Heart right ventricle (tissue), 16 donors: ENCODE measurements at regions not wholly inside any gene's neighbourhood (a gene's known extent, or its start where the extent isn't known, plus 50 kb on each side); places are given as distances from the start of the nearest gene placed in this dataset.

Experiments used
- ATAC-seq, 8 donors: fragments of 200-7000 bp; cut with Tn5 transposase; one replicate each; pipeline ENCODE4 v1.9.1; 2020; ENCODE audit warnings: mild to moderate bottlenecking in 8 of 8, moderate library complexity in 8 of 8, moderate number of reproducible peaks in 1 of 8
- DNase-seq, 2 donors: peaks; one replicate each; pipeline ENCODE4 v3.0.0-alpha.2; 2020
- H3K27ac ChIP-seq, 10 donors: fragments of 200-600 bp; sonication (generic) in 2 of 10; one replicate each; pipeline versions ENCODE4 v1.5.0 to v1.8.0; 2020 to 2022; ENCODE audit warnings: mild to moderate bottlenecking in 3 of 10
- H3K27me3 ChIP-seq, 7 donors: fragments of 200-600 bp; one replicate each; pipeline ENCODE4 v1.8.0; 2021 to 2022; ENCODE audit warnings: mild to moderate bottlenecking in 2 of 7
- H3K36me3 ChIP-seq, 9 donors: fragments of 200-600 bp; sonication (generic) in 1 of 9; one replicate each; pipeline versions ENCODE4 v1.5.0 to v1.8.0; 2020 to 2022; ENCODE audit warnings: mild to moderate bottlenecking in 2 of 9
- H3K4me1 ChIP-seq, 9 donors: fragments of 200-600 bp; sonication (generic) in 1 of 9; one replicate each; pipeline versions ENCODE4 v1.5.0 to v1.8.0; 2020 to 2022; ENCODE audit warnings: mild to moderate bottlenecking in 4 of 9
- H3K4me3 ChIP-seq, 10 donors: fragments of 200-600 bp; sonication (generic) in 2 of 10; one replicate each; pipeline versions ENCODE4 v1.5.0 to v1.8.0; 2020 to 2022; ENCODE audit warnings: mild to moderate bottlenecking in 7 of 10, moderate library complexity in 2 of 10
- H3K9me3 ChIP-seq, 11 donors: fragments of 200-600 bp in 10 of 11; sonication (generic) in 2 of 11; one replicate each; pipeline versions ENCODE4 v1.5.0 to v1.8.0; 2013 to 2022; ENCODE audit warnings: mild to moderate bottlenecking in 2 of 11, control low read depth in 1 of 11, moderate library complexity in 1 of 11
- CTCF ChIP-seq, 9 donors: fragments of 200-600 bp; sonication (generic) in 2 of 9; IDR thresholded peaks; one replicate each; pipeline versions ENCODE4 v1.5.0 to v1.8.0; 2021 to 2022; ENCODE audit warnings: antibody characterized with exemption in 9 of 9, mild to moderate bottlenecking in 5 of 9, moderate library complexity in 1 of 9
- WGBS, 2 donors: extraction: QIAGEN DNeasy Blood & Tissue Kit; methylation state at CpG; one replicate each; pipeline ENCODE4 v1.1.7; 2013; ENCODE audit warnings: inconsistent platforms in 1 of 2; 5-methylcytosine and 5-hydroxymethylcytosine counted together
- intact Hi-C, 10 donors: fragments of 100-400 bp; cut with DNase I; formaldehyde crosslinking; loops; one replicate each; pipeline versions ENCODE4 v1.11.1 to v1.14.2; 2022
- donor health status: Arrhythmogenic right ventricular cardiomyopathy.
- donor health status: ischemic (EF 13 %, LVEDD 7.1; RV severe dilation, severe dysfunction).
- donor health status: healthy with polysubstance abuse.
- donor health status: DM: no; HTN: yes; CAD: no.
- donor health status: DM: no; HTN: no; CAD: no.
- donor health status: ischemic (EF 25% LVEDD 6.9; RV normal size, moderate dysfunction).
- donor health status: ischemic (EF 25% LVEDD 5.7; RV mildly dilated, moderate dysfunction).
- donor health status: healthy.
- donor health status: DM: yes; HTN: yes; CAD: no.
- donor health status: Ischemic cardiomyopathy.
- donor health status: ischemic (EF 35%, LVEDD 5.7; RV mildly dilated, moderate dysfunction).
- donor health status: nonischemic (EF 11% LVEDD 7.7; RV severe dilation, severe dysfunction).
- donor health status: DM: yes; HTN: yes; CAD: no.
- donor health status: PGD.
- donor health status: ischemic (EF 29% LVEDD 5.4; RV normal size, mild dysfunction).
- donor health status: nonischemic (EF 23%, LVEDD 6.1; RV moderate dilation, normal function).

- H3K27me3 ChIP-seq, result no peaks in the 10 kb centered on the region
- H3K4me3 ChIP-seq, result no peak overlapping the region
- 76 to 83% methylated on average over 1 of the region's 1 CpG for WGBS, 2 donors
- DNase-seq (no peak), ATAC-seq (no peak)
- intact Hi-C loops, result no loop called here
- no peaks in the 10 kb centered on the region for H3K4me1 ChIP-seq
- no peaks in the 10 kb centered on the region for H3K36me3 ChIP-seq
- H3K27ac ChIP-seq, result no peak overlapping the region
- H3K9me3 ChIP-seq, result peaks cover 0 to 16% (median 10%) of the 10 kb centered on the region in 11 donors
- TF ChIP-seq CTCF (IDR thresholded peaks at IDR 0.05), result no peak
Observed at GRCh38 chr13:80742033-80742432, 401.1 kb upstream of the SPRY2 start.

- peaks cover 0 to 6% (median 0%) of the 10 kb centered on the region in 9 donors for H3K4me1 ChIP-seq
- peaks cover 0 to 15% (median 10%) of the 10 kb centered on the region in 11 donors for H3K9me3 ChIP-seq
- 75 to 76% methylated on average over 2 of the region's 2 CpGs for WGBS, 2 donors
- no peak overlapping the region for H3K4me3 ChIP-seq
- H3K27me3 ChIP-seq, result no peaks in the 10 kb centered on the region
- H3K36me3 ChIP-seq, result no peaks in the 10 kb centered on the region
- intact Hi-C loops, result no loop called here
- H3K27ac ChIP-seq, result no peak overlapping the region
- ATAC-seq (no peak), DNase-seq (no peak)
- no peak for TF ChIP-seq CTCF (IDR thresholded peaks at IDR 0.05)
Observed at GRCh38 chr13:80740071-80740470, 399.1 kb upstream of the SPRY2 start.

GRCh38 chr13:80737513-80737912 is 396.6 kb upstream of the SPRY2 start:
- intact Hi-C loops, result no loop called here
- DNase-seq (peak in 1 of 2 donors; percentile 38), ATAC-seq (peak in 3 of 8 donors; percentile 42 to 55 (median 50))
- 30 to 38% methylated on average over 1 of the region's 1 CpG for WGBS, 2 donors
- no peak for TF ChIP-seq CTCF (IDR thresholded peaks at IDR 0.05)
- peaks cover 0 to 15% (median 10%) of the 10 kb centered on the region in 11 donors for H3K9me3 ChIP-seq
- H3K4me3 ChIP-seq, result no peak overlapping the region
- H3K27me3 ChIP-seq, result no peaks in the 10 kb centered on the region
- peaks cover 0 to 8% (median 0%) of the 10 kb centered on the region in 9 donors for H3K4me1 ChIP-seq
- H3K36me3 ChIP-seq, result no peaks in the 10 kb centered on the region
- H3K27ac ChIP-seq, result no peak overlapping the region

- peak; percentile 74 to 95 (median 90) for ATAC-seq
- Histone ChIP-seq H3K36me3 (no peaks in the 10 kb centered on the region), H3K27ac (peak overlapping the region; percentile 9 to 81 (median 68)), H3K27me3 (no peaks in the 10 kb centered on the region), H3K4me3 (no peak overlapping the region), H3K4me1 (peaks cover 0 to 19% (median 12%) of the 10 kb centered on the region in 9 donors), H3K9me3 (peaks cover 0 to 22% (median 0%) of the 10 kb centered on the region in 11 donors)
- 18 to 36% methylated on average over 1 of the region's 1 CpG for WGBS, 2 donors
- intact Hi-C loops, result no loop called here
- no peak for TF ChIP-seq CTCF (IDR thresholded peaks at IDR 0.05)
- no peak for DNase-seq
Observed at GRCh38 chr13:80727321-80727975, 386.5 kb upstream of the SPRY2 start.
